ENCODE measurements at regions not wholly inside any gene's neighbourhood (a gene's known extent, or its start where the extent isn't known, plus 50 kb on each side); places are given as distances from the start of the nearest gene placed in this dataset.

DNA sequence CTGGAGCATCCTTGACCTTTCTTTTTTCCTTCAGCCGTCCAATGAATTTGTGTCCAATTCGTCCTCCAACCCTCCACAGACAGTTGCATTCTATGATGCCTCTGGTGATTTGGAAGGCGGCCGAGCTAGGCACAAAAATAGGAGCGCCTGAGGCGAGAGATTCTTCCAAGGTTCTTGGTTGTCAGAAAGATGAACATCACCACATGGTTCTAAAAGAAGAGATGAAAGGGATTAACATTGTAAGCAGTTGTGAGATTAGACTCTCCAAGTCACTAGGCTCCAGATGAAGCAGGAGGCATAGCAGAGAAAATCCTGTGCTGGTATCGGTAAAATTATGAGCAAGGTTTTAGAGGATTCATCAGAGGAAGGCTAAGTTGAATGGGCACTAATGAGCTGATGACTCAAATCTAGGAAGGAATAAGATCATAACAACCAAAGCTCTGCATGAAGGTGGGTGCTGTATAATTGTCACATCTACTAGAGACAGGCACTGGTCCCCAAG, 75.4 kb upstream of the MAP4K3 start:
- no peak for TF ChIP-seq POLR2A (IDR thresholded peaks at IDR 0.05)
- TF ChIP-seq, protein P1, sequence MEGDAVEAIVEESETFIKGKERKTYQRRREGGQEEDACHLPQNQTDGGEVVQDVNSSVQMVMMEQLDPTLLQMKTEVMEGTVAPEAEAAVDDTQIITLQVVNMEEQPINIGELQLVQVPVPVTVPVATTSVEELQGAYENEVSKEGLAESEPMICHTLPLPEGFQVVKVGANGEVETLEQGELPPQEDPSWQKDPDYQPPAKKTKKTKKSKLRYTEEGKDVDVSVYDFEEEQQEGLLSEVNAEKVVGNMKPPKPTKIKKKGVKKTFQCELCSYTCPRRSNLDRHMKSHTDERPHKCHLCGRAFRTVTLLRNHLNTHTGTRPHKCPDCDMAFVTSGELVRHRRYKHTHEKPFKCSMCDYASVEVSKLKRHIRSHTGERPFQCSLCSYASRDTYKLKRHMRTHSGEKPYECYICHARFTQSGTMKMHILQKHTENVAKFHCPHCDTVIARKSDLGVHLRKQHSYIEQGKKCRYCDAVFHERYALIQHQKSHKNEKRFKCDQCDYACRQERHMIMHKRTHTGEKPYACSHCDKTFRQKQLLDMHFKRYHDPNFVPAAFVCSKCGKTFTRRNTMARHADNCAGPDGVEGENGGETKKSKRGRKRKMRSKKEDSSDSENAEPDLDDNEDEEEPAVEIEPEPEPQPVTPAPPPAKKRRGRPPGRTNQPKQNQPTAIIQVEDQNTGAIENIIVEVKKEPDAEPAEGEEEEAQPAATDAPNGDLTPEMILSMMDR (IDR thresholded peaks at IDR 0.05) = no peak
